ENCODE measurements at regions not wholly inside any gene's neighbourhood (a gene's known extent, or its start where the extent isn't known, plus 50 kb on each side); places are given as distances from the start of the nearest gene placed in this dataset.

GRCh38 chr2:6704077-6704476 is 161.6 kb downstream of the CMPK2 start:
- TF ChIP-seq CTCF (IDR thresholded peaks at IDR 0.05) = no peak

GRCh38 chr2:6721395-6721794 is 144.3 kb downstream of the CMPK2 start:
- TF ChIP-seq CTCF (IDR thresholded peaks at IDR 0.05) = no peak

- no peak for TF ChIP-seq CTCF (IDR thresholded peaks at IDR 0.05)
These were observed 143.1 kb downstream of the CMPK2 start for GRCh38 chr2:6722574-6722973.

GRCh38 chr2:6723865-6724604 is 141.7 kb downstream of the CMPK2 start:
- no peak for TF ChIP-seq CTCF (IDR thresholded peaks at IDR 0.05)

- no peak for TF ChIP-seq CTCF (IDR thresholded peaks at IDR 0.05)
These were observed 141.0 kb downstream of the CMPK2 start for GRCh38 chr2:6724605-6725140.

- no peak for TF ChIP-seq CTCF (IDR thresholded peaks at IDR 0.05)
These were observed 137.6 kb downstream of the CMPK2 start for GRCh38 chr2:6728156-6728555.

GRCh38 chr2:6730003-6730402 is 135.7 kb downstream of the CMPK2 start:
- no peak for TF ChIP-seq CTCF (IDR thresholded peaks at IDR 0.05)

Measured in LNCAP (cell line).